Epithelial cell of esophagus (primary cell): ENCODE measurements at regions not wholly inside any gene's neighbourhood (a gene's known extent, or its start where the extent isn't known, plus 50 kb on each side); places are given as distances from the start of the nearest gene placed in this dataset.

Experiments used
- DNase-seq: peaks from one replicate; pipeline ENCODE4 v3.0.0; 2010; ENCODE audit warnings: low read depth
- H3K4me3 ChIP-seq: 2 replicates; pipeline ENCODE4 v1.5.1; 2011; ENCODE audit warnings: mild to moderate bottlenecking, low read length, control low read depth
- CTCF ChIP-seq: IDR thresholded peaks from 2 replicates; pipeline ENCODE4 v1.5.1; 2011; ENCODE audit warnings: low read depth, mild to moderate bottlenecking, low read length, control low read depth, inconsistent platforms; ENCODE audit not compliant: insufficient read depth; ENCODE audit errors: missing control alignments

DNA sequence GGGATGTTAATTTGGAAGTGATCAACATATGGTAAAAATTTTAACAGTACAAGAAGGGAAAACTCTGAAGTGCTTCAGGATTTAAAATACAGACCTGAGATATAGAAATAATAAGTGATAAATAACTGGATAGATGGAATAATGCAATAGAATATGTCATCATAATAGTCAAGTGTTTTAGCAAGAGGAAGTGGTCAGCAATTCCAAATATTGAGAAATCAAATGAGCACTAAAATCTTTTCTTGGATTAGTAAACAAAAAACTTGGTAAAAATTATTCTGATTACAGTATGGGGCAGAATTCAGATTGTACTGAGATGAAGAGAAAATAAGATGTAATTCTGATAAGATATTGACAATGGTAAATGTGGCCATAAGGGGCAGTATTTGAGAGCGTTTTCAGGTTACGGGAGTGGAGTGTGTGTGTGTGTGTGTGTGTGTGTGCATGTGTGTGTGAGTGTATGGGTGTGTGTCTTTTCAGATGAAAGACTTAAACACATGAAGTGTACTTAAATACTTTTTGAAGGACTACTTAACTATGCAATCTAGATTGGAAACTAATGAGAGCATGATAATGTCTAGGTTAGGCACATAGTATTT lies 217.9 kb upstream of the ITGA4 start:
- no peak overlapping the region for H3K4me3 ChIP-seq
- TF ChIP-seq CTCF = peak; percentile 36
- DNase-seq = peak; percentile 23

DNA sequence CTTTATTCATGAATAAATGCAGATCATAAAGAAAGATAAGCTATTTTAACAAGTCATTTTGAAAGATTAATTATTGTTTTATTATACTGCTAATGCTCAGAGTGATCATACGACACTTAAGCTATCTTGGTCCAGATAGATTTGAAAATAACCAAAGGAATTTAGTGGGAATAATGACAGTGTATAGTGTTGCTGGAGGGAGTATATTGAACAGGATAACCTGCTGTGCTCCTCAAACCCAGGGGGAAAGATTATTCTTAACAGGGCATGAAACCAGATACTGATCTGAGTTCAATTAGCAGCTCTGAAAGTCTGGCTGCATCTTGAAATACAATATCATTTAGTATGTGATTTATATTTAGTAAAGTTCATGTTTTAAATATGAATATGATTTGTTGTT lies 216.3 kb upstream of the ITGA4 start:
- TF ChIP-seq CTCF = no peak
- DNase-seq = no peak
- H3K4me3 ChIP-seq = no peak overlapping the region

DNA sequence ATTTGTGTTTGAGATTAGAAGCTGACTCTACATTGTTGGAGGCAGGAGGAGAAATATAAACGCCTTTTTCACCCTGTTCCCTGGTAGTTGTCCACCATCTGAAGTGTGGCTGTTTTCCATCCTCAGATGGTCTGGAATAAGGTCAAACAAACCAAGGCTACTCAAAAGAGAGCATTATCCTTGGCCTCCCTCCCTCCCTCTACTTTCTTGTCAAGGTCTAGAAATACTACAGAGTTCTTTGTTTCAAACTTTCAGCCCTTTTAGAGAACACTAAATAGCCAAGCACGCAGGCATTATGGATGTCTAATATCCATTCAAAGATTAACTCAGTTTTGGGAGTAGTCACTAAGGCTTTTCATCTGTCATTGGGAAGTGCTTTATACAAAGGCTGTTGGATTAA lies 215.8 kb upstream of the ITGA4 start:
- no peak for DNase-seq
- no peak overlapping the region for H3K4me3 ChIP-seq
- TF ChIP-seq CTCF = no peak

DNA sequence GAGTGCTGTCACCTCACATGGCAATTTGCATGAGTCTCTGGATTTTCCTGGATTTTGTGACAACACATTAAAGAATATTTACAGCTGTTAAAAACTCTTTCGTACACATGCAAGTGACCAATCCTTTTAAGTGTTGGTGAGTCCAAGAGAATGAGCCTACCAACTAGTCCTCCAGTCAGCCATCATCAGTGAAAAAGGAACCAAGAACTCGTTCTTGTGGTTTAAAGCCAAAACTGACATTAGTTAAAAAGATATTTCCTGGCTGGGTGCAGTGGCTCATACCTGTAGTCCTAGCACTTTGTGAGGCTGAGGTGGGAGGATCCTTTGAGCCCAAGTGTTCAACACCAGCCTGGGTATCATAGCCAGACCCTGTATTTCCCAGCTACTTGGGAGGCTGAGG lies 215.4 kb upstream of the ITGA4 start:
- H3K4me3 ChIP-seq = no peak overlapping the region
- DNase-seq = no peak
- no peak for TF ChIP-seq CTCF

DNA sequence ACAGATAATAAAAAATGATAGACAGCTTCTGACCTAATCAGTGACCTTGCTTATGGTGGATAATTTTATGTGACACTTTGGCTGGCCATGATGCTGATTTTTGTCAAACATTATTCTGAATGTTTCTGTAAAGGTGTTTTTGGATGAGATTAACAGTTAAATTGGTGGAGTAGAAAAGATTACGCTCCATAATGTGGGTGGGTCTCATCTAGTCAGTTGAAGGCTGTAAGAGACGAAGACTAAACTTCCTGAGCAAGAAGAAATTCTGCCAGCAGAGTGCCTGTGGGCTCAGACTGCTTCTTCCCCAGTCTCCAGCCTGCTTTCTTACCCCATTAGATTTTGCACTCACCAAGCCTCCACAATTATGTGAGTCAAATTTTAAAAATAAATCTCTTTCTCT lies 214.9 kb upstream of the ITGA4 start:
- DNase-seq = no peak
- no peak for TF ChIP-seq CTCF
- no peak overlapping the region for H3K4me3 ChIP-seq

DNA sequence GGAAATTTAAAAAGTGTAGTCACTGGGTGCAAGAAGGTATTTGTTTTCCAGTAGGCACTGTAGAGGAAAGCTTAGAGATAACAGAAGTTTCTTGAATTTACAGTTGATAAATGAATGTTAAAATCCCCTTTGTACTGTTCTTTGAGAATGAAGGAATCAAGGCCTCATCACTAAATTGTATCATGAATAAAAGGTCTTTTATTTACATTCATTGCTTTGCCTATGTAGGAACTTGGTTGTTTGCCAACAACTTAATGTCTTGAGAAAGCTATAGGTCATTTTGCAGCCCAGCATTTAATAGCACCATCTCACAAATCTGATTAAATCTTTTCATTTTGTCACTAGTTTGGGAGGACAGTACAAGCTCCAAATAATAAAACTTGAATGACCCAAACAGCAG lies 213.9 kb upstream of the ITGA4 start:
- no peak for TF ChIP-seq CTCF
- no peak for DNase-seq
- no peak overlapping the region for H3K4me3 ChIP-seq

DNA sequence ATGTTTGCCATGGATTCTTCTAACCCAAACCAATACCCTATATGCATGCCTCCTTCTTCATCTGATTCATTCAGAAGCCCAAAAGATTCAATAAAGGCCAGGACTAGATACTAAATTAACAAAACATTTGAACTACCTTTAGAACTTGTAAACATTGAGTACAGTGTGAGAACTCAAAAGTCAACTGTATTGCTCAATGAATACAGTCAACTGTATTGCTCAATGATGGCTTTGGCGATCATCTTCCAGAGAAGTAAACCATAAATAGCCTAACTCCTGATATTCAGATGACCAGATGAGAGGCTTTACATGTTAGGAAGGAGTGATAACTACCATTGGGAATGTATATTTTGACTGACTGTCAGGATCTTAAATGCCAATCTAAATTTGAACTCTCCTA lies 206.5 kb upstream of the ITGA4 start:
- DNase-seq = peak; percentile 50
- H3K4me3 ChIP-seq = no peak overlapping the region
- no peak for TF ChIP-seq CTCF
